ENCODE measurements at regions not wholly inside any gene's neighbourhood (a gene's known extent, or its start where the extent isn't known, plus 50 kb on each side); places are given as distances from the start of the nearest gene placed in this dataset.

GRCh38 chr2:207427986-207428385 is 101.8 kb upstream of the CREB1 start:
- no peaks in the 10 kb centered on the region for H3K27me3 ChIP-seq
- H3K4me1 ChIP-seq = no peaks in the 10 kb centered on the region
- DNase-seq (ENCODE audit: extremely low spot score) = no peak
- H3K4me3 ChIP-seq = no peak overlapping the region
- H3K9me3 ChIP-seq = no peaks in the 10 kb centered on the region
- TF ChIP-seq POLR2A (IDR thresholded peaks at IDR 0.05; ENCODE audit: low read depth) = no peak
- no peak for TF ChIP-seq EP300 (IDR thresholded peaks at IDR 0.05)
- TF ChIP-seq, protein P1, sequence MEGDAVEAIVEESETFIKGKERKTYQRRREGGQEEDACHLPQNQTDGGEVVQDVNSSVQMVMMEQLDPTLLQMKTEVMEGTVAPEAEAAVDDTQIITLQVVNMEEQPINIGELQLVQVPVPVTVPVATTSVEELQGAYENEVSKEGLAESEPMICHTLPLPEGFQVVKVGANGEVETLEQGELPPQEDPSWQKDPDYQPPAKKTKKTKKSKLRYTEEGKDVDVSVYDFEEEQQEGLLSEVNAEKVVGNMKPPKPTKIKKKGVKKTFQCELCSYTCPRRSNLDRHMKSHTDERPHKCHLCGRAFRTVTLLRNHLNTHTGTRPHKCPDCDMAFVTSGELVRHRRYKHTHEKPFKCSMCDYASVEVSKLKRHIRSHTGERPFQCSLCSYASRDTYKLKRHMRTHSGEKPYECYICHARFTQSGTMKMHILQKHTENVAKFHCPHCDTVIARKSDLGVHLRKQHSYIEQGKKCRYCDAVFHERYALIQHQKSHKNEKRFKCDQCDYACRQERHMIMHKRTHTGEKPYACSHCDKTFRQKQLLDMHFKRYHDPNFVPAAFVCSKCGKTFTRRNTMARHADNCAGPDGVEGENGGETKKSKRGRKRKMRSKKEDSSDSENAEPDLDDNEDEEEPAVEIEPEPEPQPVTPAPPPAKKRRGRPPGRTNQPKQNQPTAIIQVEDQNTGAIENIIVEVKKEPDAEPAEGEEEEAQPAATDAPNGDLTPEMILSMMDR (IDR thresholded peaks at IDR 0.05) = no peak
- 67% methylated on average over 2 of the region's 2 CpGs for WGBS
- H3K36me3 ChIP-seq = no peaks in the 10 kb centered on the region
- H3K27ac ChIP-seq (replicated peaks in 1 of 4) = no peak overlapping the region
- intact Hi-C loops (cut with DNase I) = no loop called here

- TF ChIP-seq POLR2A (IDR thresholded peaks at IDR 0.05; ENCODE audit: low read depth) (no peak), POLR2AphosphoS5 (IDR thresholded peaks at IDR 0.05) (no peak), EP300 (IDR thresholded peaks at IDR 0.05) (no peak)
- TF ChIP-seq, protein P1 (IDR thresholded peaks at IDR 0.05) = no peak
- Histone ChIP-seq H3K4me1 (no peaks in the 10 kb centered on the region), H3K27ac (replicated peaks in 1 of 4) (no peak overlapping the region), H3K4me3 (no peak overlapping the region), H3K9me3 (no peaks in the 10 kb centered on the region), H3K36me3 (no peaks in the 10 kb centered on the region), H3K27me3 (no peaks in the 10 kb centered on the region)
- intact Hi-C loops (cut with DNase I) = no loop called here
- 95% methylated on average over 1 of the region's 1 CpG for WGBS
- DNase-seq (ENCODE audit: extremely low spot score) = no peak
Observed at GRCh38 chr2:207428573-207428972, 101.2 kb upstream of the CREB1 start.

- H3K27me3 ChIP-seq = no peaks in the 10 kb centered on the region
- H3K9me3 ChIP-seq = no peaks in the 10 kb centered on the region
- H3K36me3 ChIP-seq = no peaks in the 10 kb centered on the region
- H3K27ac ChIP-seq (replicated peaks in 1 of 4) = no peak overlapping the region
- H3K4me1 ChIP-seq = no peaks in the 10 kb centered on the region
- TF ChIP-seq, protein P1 (IDR thresholded peaks at IDR 0.05) = no peak
- TF ChIP-seq POLR2A (IDR thresholded peaks at IDR 0.05; ENCODE audit: low read depth) (no peak), EP300 (IDR thresholded peaks at IDR 0.05) (no peak), POLR2AphosphoS5 (IDR thresholded peaks at IDR 0.05) (no peak)
- no peak for DNase-seq (ENCODE audit: extremely low spot score)
- no peak overlapping the region for H3K4me3 ChIP-seq
- WGBS = 29% methylated on average over 3 of the region's 3 CpGs
- intact Hi-C loops (cut with DNase I) = no loop called here
Observed at GRCh38 chr2:207432453-207432852, 97.3 kb upstream of the CREB1 start.

GRCh38 chr2:207434306-207434705 is 95.5 kb upstream of the CREB1 start:
- Histone ChIP-seq H3K4me1 (no peaks in the 10 kb centered on the region), H3K36me3 (no peaks in the 10 kb centered on the region), H3K4me3 (no peak overlapping the region), H3K27ac (replicated peaks in 1 of 4) (no peak overlapping the region), H3K9me3 (no peaks in the 10 kb centered on the region), H3K27me3 (no peaks in the 10 kb centered on the region)
- intact Hi-C loops (cut with DNase I) = no loop called here
- no peak for TF ChIP-seq POLR2A (IDR thresholded peaks at IDR 0.05; ENCODE audit: low read depth)
- TF ChIP-seq EP300 (IDR thresholded peaks at IDR 0.05) = no peak
- TF ChIP-seq, protein P1 (IDR thresholded peaks at IDR 0.05) = no peak
- TF ChIP-seq POLR2AphosphoS5 (IDR thresholded peaks at IDR 0.05) = no peak
- 85% methylated on average over 1 of the region's 1 CpG for WGBS
- DNase-seq (ENCODE audit: extremely low spot score) = no peak

- TF ChIP-seq POLR2A (IDR thresholded peaks at IDR 0.05; ENCODE audit: low read depth) (no peak), EP300 (IDR thresholded peaks at IDR 0.05) (no peak), POLR2AphosphoS5 (IDR thresholded peaks at IDR 0.05) (no peak)
- TF ChIP-seq, protein P1 (IDR thresholded peaks at IDR 0.05) = no peak
- WGBS = 89% methylated on average over 4 of the region's 4 CpGs
- intact Hi-C loops (cut with DNase I) = no loop called here
- Histone ChIP-seq H3K4me1 (no peaks in the 10 kb centered on the region), H3K9me3 (no peaks in the 10 kb centered on the region), H3K27me3 (no peaks in the 10 kb centered on the region), H3K36me3 (no peaks in the 10 kb centered on the region), H3K27ac (replicated peaks in 1 of 4) (no peak overlapping the region), H3K4me3 (no peak overlapping the region)
- DNase-seq (ENCODE audit: extremely low spot score) = no peak
Observed at GRCh38 chr2:207434899-207435465, 94.8 kb upstream of the CREB1 start.
